Mesodermal cell (in vitro differentiated cells): ENCODE measurements at regions not wholly inside any gene's neighbourhood (a gene's known extent, or its start where the extent isn't known, plus 50 kb on each side); places are given as distances from the start of the nearest gene placed in this dataset.
"Not testable (repeated sequence)": the region's sequence is repeated elsewhere in the genome, so short reads cannot be mapped to it uniquely, and the experiment has no call there.

Experiments
- H3K27ac ChIP-seq: 2 replicates; pipeline ENCODE4 v1.7.0; 2013; ENCODE audit warnings: mild to moderate bottlenecking, low read depth, low read length, moderate library complexity; ENCODE audit not compliant: severe bottlenecking
- H3K36me3 ChIP-seq: 2 replicates; pipeline ENCODE4 v1.7.1; 2013; ENCODE audit warnings: mild to moderate bottlenecking, low read length, moderate library complexity; ENCODE audit not compliant: control insufficient read depth, insufficient read depth
- H3K4me1 ChIP-seq: one replicate; pipeline ENCODE4 v1.7.1; 2013; ENCODE audit warnings: mild to moderate bottlenecking, low read length; ENCODE audit not compliant: insufficient read depth, control insufficient read depth, poor library complexity, severe bottlenecking
- H3K4me3 ChIP-seq: 2 replicates; pipeline ENCODE4 v1.7.0; 2013; ENCODE audit warnings: low read length, control low read depth, mild to moderate bottlenecking; ENCODE audit not compliant: insufficient read depth, poor library complexity, severe bottlenecking; ENCODE audit errors: extremely low read depth
- H3K9me3 ChIP-seq: 2 replicates; pipeline ENCODE4 v1.7.1; 2013; ENCODE audit warnings: mild to moderate bottlenecking, low read length, moderate library complexity; ENCODE audit not compliant: control insufficient read depth
- WGBS, 2 experiments: methylation state at CpG; one replicate each; pipeline ENCODE4 v1.1.5; 2013; ENCODE audit warnings: missing lambda C conversion rate in 2 of 2; ENCODE audit not compliant: insufficient coverage in 2 of 2; 5-methylcytosine and 5-hydroxymethylcytosine counted together

GRCh38 chr10:43834751-43835150 lies 186.1 kb upstream of the ZNF32 start:
- H3K9me3 ChIP-seq, H3K27ac ChIP-seq, H3K4me3 ChIP-seq, H3K36me3 ChIP-seq, H3K4me1 ChIP-seq: not testable (repeated sequence)
- 78% methylated on average over 1 of the region's 2 CpGs; no CpG with 5 or more reads in 1 of the 2 experiments for WGBS, 2 experiments

- Histone ChIP-seq H3K4me1 (no peaks in the 10 kb centered on the region), H3K27ac (no peak overlapping the region), H3K4me3 (no peak overlapping the region), H3K36me3 (no peaks in the 10 kb centered on the region), H3K9me3 (no peaks in the 10 kb centered on the region)
- 80 to 93% methylated on average over 1 of the region's 1 CpG for WGBS, 2 experiments
Observed at GRCh38 chr10:43827853-43828252, 179.2 kb upstream of the ZNF32 start.

GRCh38 chr10:43825984-43826383 lies 177.3 kb upstream of the ZNF32 start:
- no peak overlapping the region for H3K4me3 ChIP-seq
- H3K9me3 ChIP-seq: no peaks in the 10 kb centered on the region
- no peak overlapping the region for H3K27ac ChIP-seq
- H3K36me3 ChIP-seq: no peaks in the 10 kb centered on the region
- no peaks in the 10 kb centered on the region for H3K4me1 ChIP-seq
- 89 to 91% methylated on average over 13 to 18 of the region's 22 CpGs for WGBS, 2 experiments

DNA sequence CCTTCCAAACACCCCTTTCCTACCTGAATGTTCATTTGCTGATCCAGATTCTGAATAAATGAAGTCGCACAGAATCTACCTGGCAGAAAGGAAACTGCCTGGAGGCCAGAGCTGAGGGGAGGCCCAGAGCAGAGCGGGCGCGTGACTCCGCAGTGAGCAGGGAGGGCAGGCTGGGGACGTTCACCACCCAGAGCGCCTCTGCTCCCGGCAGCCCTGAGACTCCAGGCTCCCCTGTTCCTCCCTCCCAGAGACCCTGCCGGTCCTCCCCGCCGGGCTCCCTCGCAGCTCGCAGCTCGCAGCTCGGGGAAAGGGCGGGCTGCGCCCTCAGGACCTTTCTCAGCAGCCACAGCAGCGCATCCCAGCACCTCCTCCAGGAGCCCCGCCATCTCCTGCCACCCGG lies 176.7 kb upstream of the ZNF32 start:
- Histone ChIP-seq H3K9me3 (no peaks in the 10 kb centered on the region), H3K27ac (no peak overlapping the region), H3K4me1 (no peaks in the 10 kb centered on the region), H3K36me3 (no peaks in the 10 kb centered on the region), H3K4me3 (no peak overlapping the region)
- WGBS, 2 experiments: 94 to 95% methylated on average over 19 to 20 of the region's 20 CpGs

DNA sequence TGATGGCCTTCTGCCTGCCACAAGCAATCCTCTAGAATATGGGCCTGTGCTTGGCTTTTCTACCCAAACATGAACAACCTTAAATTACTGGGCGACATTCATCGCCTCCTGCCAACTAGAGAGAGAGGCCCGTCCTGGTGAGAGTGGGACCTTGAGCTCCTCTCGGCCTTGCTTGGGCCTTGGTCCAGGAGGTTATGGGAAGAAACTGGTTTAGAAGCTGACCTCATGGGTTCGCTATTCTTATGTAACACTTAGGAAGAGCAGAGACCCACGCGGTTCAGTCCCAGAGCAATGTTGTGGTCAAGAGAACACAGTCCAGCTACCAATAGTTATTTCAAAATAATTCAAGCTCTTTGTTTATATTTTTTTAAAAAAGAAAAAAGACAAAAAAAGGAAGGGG lies 176.3 kb upstream of the ZNF32 start:
- Histone ChIP-seq H3K4me1 (no peaks in the 10 kb centered on the region), H3K9me3 (no peaks in the 10 kb centered on the region), H3K27ac (no peak overlapping the region), H3K36me3 (no peaks in the 10 kb centered on the region), H3K4me3 (no peak overlapping the region)
- 88 to 100% methylated on average over 1 to 4 of the region's 7 CpGs for WGBS, 2 experiments

DNA sequence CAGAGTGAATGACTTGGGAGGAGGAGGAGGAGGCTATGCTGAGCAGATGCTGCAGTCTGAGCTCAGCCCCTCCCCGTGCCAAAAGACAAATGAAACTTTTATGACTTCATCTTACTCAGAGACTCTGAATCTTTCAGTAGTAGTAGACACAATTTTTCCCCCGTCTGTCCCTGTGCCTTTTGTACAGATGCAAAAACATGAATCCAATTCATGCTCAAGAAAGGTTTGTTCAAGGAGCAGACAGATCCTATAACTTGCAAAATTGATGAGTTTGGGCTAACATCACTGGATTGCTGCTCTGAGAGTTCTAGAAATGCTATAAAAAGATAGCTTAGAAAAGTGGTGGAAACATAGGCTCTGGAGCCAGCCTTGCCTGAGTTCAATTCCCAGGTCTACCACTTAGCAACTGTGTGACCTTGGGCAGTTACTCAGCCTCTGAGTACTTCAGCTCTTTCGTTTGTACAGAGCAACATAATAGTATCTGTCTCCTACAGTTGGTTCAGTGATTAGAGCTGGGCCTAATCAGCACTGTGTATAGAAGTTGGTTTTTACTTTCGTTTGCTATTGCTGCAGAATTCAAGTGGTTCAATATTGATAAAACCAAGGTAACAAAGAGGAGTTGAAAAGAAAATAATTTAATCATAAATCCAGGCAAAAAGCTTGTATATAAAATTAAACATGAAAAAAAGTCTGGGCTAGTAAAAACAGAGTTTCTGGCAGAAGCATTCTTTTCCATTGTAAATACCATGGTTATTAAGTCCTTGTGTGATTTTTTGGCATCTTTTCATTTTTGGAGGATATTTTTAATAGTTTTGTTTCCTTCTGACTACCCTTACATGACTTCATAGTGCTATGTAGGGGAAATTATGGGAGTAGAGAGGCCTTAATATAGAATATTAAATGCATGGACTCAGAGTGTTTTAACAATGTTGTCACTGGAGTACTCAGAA lies 174.2 kb upstream of the ZNF32 start:
- H3K4me1 ChIP-seq: peaks cover 3% of the 10 kb centered on the region
- H3K36me3 ChIP-seq: no peaks in the 10 kb centered on the region
- no peak overlapping the region for H3K27ac ChIP-seq
- 86 to 100% methylated on average over 2 to 3 of the region's 4 CpGs for WGBS, 2 experiments
- H3K4me3 ChIP-seq: no peak overlapping the region
- H3K9me3 ChIP-seq: no peaks in the 10 kb centered on the region

GRCh38 chr10:43821103-43821502 lies 172.4 kb upstream of the ZNF32 start:
- WGBS, 2 experiments: 100% methylated on average over 1 of the region's 2 CpGs; no CpG with 5 or more reads in 1 of the 2 experiments
- Histone ChIP-seq H3K27ac (no peak overlapping the region), H3K9me3 (no peaks in the 10 kb centered on the region), H3K36me3 (no peaks in the 10 kb centered on the region), H3K4me1 (peaks cover 3% of the 10 kb centered on the region), H3K4me3 (no peak overlapping the region)

- Histone ChIP-seq H3K36me3 (no peaks in the 10 kb centered on the region), H3K27ac (no peak overlapping the region), H3K9me3 (no peaks in the 10 kb centered on the region), H3K4me1 (peaks cover 3% of the 10 kb centered on the region), H3K4me3 (no peak overlapping the region)
- 90% methylated on average over 2 of the region's 3 CpGs for WGBS, 2 experiments
Observed at GRCh38 chr10:43820663-43821062, 172.0 kb upstream of the ZNF32 start.

GRCh38 chr10:43819464-43820230 lies 171.0 kb upstream of the ZNF32 start:
- peaks cover 3% of the 10 kb centered on the region for H3K4me1 ChIP-seq
- H3K36me3 ChIP-seq: no peaks in the 10 kb centered on the region
- WGBS, 2 experiments: 90 to 95% methylated on average over 13 to 17 of the region's 22 CpGs
- no peak overlapping the region for H3K27ac ChIP-seq
- H3K9me3 ChIP-seq: no peaks in the 10 kb centered on the region
- no peak overlapping the region for H3K4me3 ChIP-seq

DNA sequence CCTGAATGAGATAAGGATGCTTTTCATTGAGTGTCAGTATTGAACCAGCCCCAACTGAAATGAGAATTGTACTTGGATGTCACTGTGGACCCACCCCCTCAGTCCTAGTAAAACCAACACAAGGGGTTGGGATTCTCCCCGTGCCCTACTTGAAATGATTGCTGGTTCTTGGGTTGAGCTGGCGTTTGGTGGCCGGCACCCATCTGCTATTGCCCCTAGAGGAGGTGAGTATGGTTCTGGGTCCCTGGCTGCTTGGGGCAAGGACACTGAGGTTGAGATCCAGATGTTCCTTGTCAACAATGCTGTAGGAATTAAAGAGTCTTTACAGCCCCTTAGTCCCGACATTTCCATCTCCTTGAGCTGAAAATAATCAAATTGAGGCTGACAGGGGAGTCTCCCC lies 170.0 kb upstream of the ZNF32 start:
- H3K27ac ChIP-seq: no peak overlapping the region
- H3K4me3 ChIP-seq: no peak overlapping the region
- WGBS, 2 experiments: 93% methylated on average over 3 of the region's 4 CpGs
- H3K36me3 ChIP-seq: no peaks in the 10 kb centered on the region
- H3K4me1 ChIP-seq: peaks cover 3% of the 10 kb centered on the region
- no peaks in the 10 kb centered on the region for H3K9me3 ChIP-seq
